Activated CD4-positive, alpha-beta T cell treated with anti-CD3 and anti-CD28 coated beads for 4 hours (primary cell): ENCODE measurements at regions not wholly inside any gene's neighbourhood (a gene's known extent, or its start where the extent isn't known, plus 50 kb on each side); places are given as distances from the start of the nearest gene placed in this dataset.

Experiments
- DNase-seq, 2 donors: peaks; one replicate each; pipeline ENCODE4 v3.0.0-alpha.2; 2020

GRCh38 chr3:23665741-23666140 is 140.0 kb upstream of the UBE2E1 start:
- DNase-seq, result no peak

GRCh38 chr3:23666818-23667217 is 138.9 kb upstream of the UBE2E1 start:
- DNase-seq, result no peak

- DNase-seq, result no peak
These were observed 138.0 kb upstream of the UBE2E1 start for GRCh38 chr3:23667536-23668429.

GRCh38 chr3:23668430-23668904 is 137.3 kb upstream of the UBE2E1 start:
- DNase-seq, result no peak

GRCh38 chr3:23669541-23670255 is 136.1 kb upstream of the UBE2E1 start:
- no peak for DNase-seq

- no peak for DNase-seq
These were observed 133.7 kb upstream of the UBE2E1 start for GRCh38 chr3:23671851-23672589.

GRCh38 chr3:23672628-23673027 is 133.1 kb upstream of the UBE2E1 start:
- no peak for DNase-seq

- DNase-seq, result no peak
These were observed 130.7 kb upstream of the UBE2E1 start for GRCh38 chr3:23675010-23675409.

GRCh38 chr3:23676093-23676492 is 129.7 kb upstream of the UBE2E1 start:
- DNase-seq, result no peak

GRCh38 chr3:23682646-23683045 is 123.1 kb upstream of the UBE2E1 start:
- no peak for DNase-seq

GRCh38 chr3:23685541-23686258 is 120.1 kb upstream of the UBE2E1 start:
- DNase-seq, result no peak

GRCh38 chr3:23686519-23686918 is 119.2 kb upstream of the UBE2E1 start:
- no peak for DNase-seq

- no peak for DNase-seq
These were observed 114.3 kb upstream of the UBE2E1 start for GRCh38 chr3:23691357-23691895.

- no peak for DNase-seq
These were observed 108.9 kb upstream of the UBE2E1 start for GRCh38 chr3:23696842-23697241.

- no peak for DNase-seq
These were observed 108.3 kb upstream of the UBE2E1 start for GRCh38 chr3:23697416-23697815.

GRCh38 chr3:23698652-23699313 is 107.0 kb upstream of the UBE2E1 start:
- no peak for DNase-seq

- DNase-seq, result no peak
These were observed 105.1 kb upstream of the UBE2E1 start for GRCh38 chr3:23700616-23701015.

- DNase-seq, result no peak
These were observed 103.8 kb upstream of the UBE2E1 start for GRCh38 chr3:23701716-23702597.

GRCh38 chr3:23704298-23704697 is 101.5 kb upstream of the UBE2E1 start:
- no peak for DNase-seq

- DNase-seq, result no peak
These were observed 99.6 kb upstream of the UBE2E1 start for GRCh38 chr3:23706111-23706510.

GRCh38 chr3:23709987-23710386 is 95.8 kb upstream of the UBE2E1 start:
- DNase-seq, result no peak
